ENCODE measurements at regions not wholly inside any gene's neighbourhood (a gene's known extent, or its start where the extent isn't known, plus 50 kb on each side); places are given as distances from the start of the nearest gene placed in this dataset.
"Not testable (repeated sequence)": the region's sequence is repeated elsewhere in the genome, so short reads cannot be mapped to it uniquely, and the experiment has no call there.

GRCh38 chr5:138692370-138692769 lies 60.9 kb upstream of the CTNNA1 start:
- H3K4me1 ChIP-seq (ENCODE audit: insufficient read depth, low read length, poor library complexity, severe bottlenecking): no peaks in the 10 kb centered on the region
- H3K79me2 ChIP-seq (ENCODE audit: insufficient read depth, low read length): no peaks in the 10 kb centered on the region

GRCh38 chr5:138686668-138687067 lies 66.6 kb upstream of the CTNNA1 start:
- no peaks in the 10 kb centered on the region for H3K9me3 ChIP-seq (ENCODE audit: insufficient read depth, low read depth, low read length)
- H2AFZ ChIP-seq (ENCODE audit: low read length): no peak overlapping the region
- H3K9me2 ChIP-seq (replicated peaks; ENCODE audit: low read depth, low read length): no peaks in the 10 kb centered on the region
- no peaks in the 10 kb centered on the region for H3F3A ChIP-seq (ENCODE audit: low read depth)
- H3K36me3 ChIP-seq (ENCODE audit: insufficient read depth, low read length): no peaks in the 10 kb centered on the region
- H4K20me1 ChIP-seq (ENCODE audit: insufficient read depth, low read length, poor library complexity, severe bottlenecking): no peaks in the 10 kb centered on the region
- no peak overlapping the region for H3K4me2 ChIP-seq (ENCODE audit: low read depth, low read length, poor library complexity, severe bottlenecking)
- H3K4me1 ChIP-seq (ENCODE audit: insufficient read depth, low read length, poor library complexity, severe bottlenecking): no peaks in the 10 kb centered on the region
- H3K79me2 ChIP-seq (ENCODE audit: insufficient read depth, low read length): no peaks in the 10 kb centered on the region
- H3K27me3 ChIP-seq (ENCODE audit: insufficient read depth, low read length, poor library complexity, severe bottlenecking): no peaks in the 10 kb centered on the region
- no peak for TF ChIP-seq EZH2phosphoT487 (IDR thresholded peaks at IDR 0.05; ENCODE audit: borderline replicate concordance)
- TF ChIP-seq, protein P1, sequence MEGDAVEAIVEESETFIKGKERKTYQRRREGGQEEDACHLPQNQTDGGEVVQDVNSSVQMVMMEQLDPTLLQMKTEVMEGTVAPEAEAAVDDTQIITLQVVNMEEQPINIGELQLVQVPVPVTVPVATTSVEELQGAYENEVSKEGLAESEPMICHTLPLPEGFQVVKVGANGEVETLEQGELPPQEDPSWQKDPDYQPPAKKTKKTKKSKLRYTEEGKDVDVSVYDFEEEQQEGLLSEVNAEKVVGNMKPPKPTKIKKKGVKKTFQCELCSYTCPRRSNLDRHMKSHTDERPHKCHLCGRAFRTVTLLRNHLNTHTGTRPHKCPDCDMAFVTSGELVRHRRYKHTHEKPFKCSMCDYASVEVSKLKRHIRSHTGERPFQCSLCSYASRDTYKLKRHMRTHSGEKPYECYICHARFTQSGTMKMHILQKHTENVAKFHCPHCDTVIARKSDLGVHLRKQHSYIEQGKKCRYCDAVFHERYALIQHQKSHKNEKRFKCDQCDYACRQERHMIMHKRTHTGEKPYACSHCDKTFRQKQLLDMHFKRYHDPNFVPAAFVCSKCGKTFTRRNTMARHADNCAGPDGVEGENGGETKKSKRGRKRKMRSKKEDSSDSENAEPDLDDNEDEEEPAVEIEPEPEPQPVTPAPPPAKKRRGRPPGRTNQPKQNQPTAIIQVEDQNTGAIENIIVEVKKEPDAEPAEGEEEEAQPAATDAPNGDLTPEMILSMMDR (conservative IDR thresholded peaks at IDR 0.05; ENCODE audit: low read length): no peak
- no peak overlapping the region for H3K9ac ChIP-seq (ENCODE audit: low read depth, low read length, poor library complexity, severe bottlenecking)
- no peak overlapping the region for H3K4me3 ChIP-seq (ENCODE audit: low read length, poor library complexity, severe bottlenecking)

More at GRCh38 chr5:138692370-138692769, 60.9 kb upstream of the CTNNA1 start:
- no peak overlapping the region for H3K4me2 ChIP-seq (ENCODE audit: low read depth, low read length, poor library complexity, severe bottlenecking)
- H3F3A ChIP-seq (ENCODE audit: low read depth): no peaks in the 10 kb centered on the region
- no peak overlapping the region for H2AFZ ChIP-seq (ENCODE audit: low read length)
- H3K27me3 ChIP-seq (ENCODE audit: insufficient read depth, low read length, poor library complexity, severe bottlenecking): no peaks in the 10 kb centered on the region
- TF ChIP-seq, protein P1 (conservative IDR thresholded peaks at IDR 0.05; ENCODE audit: low read length): no peak
- no peak for TF ChIP-seq EZH2phosphoT487 (IDR thresholded peaks at IDR 0.05; ENCODE audit: borderline replicate concordance)
- H3K9me2 ChIP-seq (replicated peaks; ENCODE audit: low read depth, low read length): no peaks in the 10 kb centered on the region
- H3K4me3 ChIP-seq (ENCODE audit: low read length, poor library complexity, severe bottlenecking): no peak overlapping the region
- no peak overlapping the region for H3K9ac ChIP-seq (ENCODE audit: low read depth, low read length, poor library complexity, severe bottlenecking)
- H3K9me3 ChIP-seq (ENCODE audit: insufficient read depth, low read depth, low read length): no peaks in the 10 kb centered on the region
- no peaks in the 10 kb centered on the region for H4K20me1 ChIP-seq (ENCODE audit: insufficient read depth, low read length, poor library complexity, severe bottlenecking)
- H3K36me3 ChIP-seq (ENCODE audit: insufficient read depth, low read length): no peaks in the 10 kb centered on the region

GRCh38 chr5:138685193-138685745 lies 68.0 kb upstream of the CTNNA1 start:
- no peaks in the 10 kb centered on the region for H3K79me2 ChIP-seq (ENCODE audit: insufficient read depth, low read length)
- H3K4me3 ChIP-seq (ENCODE audit: low read length, poor library complexity, severe bottlenecking): no peak overlapping the region
- H2AFZ ChIP-seq (ENCODE audit: low read length): no peak overlapping the region
- H3K4me1 ChIP-seq (ENCODE audit: insufficient read depth, low read length, poor library complexity, severe bottlenecking): no peaks in the 10 kb centered on the region
- no peaks in the 10 kb centered on the region for H4K20me1 ChIP-seq (ENCODE audit: insufficient read depth, low read length, poor library complexity, severe bottlenecking)
- no peaks in the 10 kb centered on the region for H3K36me3 ChIP-seq (ENCODE audit: insufficient read depth, low read length)
- no peak overlapping the region for H3K9ac ChIP-seq (ENCODE audit: low read depth, low read length, poor library complexity, severe bottlenecking)
- TF ChIP-seq, protein P1 (conservative IDR thresholded peaks at IDR 0.05; ENCODE audit: low read length): no peak
- no peak for TF ChIP-seq EZH2phosphoT487 (IDR thresholded peaks at IDR 0.05; ENCODE audit: borderline replicate concordance)
- no peaks in the 10 kb centered on the region for H3K27me3 ChIP-seq (ENCODE audit: insufficient read depth, low read length, poor library complexity, severe bottlenecking)
- H3K4me2 ChIP-seq (ENCODE audit: low read depth, low read length, poor library complexity, severe bottlenecking): no peak overlapping the region
- H3F3A ChIP-seq (ENCODE audit: low read depth): no peaks in the 10 kb centered on the region
- H3K9me2 ChIP-seq (replicated peaks; ENCODE audit: low read depth, low read length): no peaks in the 10 kb centered on the region
- no peaks in the 10 kb centered on the region for H3K9me3 ChIP-seq (ENCODE audit: insufficient read depth, low read depth, low read length)

DNA sequence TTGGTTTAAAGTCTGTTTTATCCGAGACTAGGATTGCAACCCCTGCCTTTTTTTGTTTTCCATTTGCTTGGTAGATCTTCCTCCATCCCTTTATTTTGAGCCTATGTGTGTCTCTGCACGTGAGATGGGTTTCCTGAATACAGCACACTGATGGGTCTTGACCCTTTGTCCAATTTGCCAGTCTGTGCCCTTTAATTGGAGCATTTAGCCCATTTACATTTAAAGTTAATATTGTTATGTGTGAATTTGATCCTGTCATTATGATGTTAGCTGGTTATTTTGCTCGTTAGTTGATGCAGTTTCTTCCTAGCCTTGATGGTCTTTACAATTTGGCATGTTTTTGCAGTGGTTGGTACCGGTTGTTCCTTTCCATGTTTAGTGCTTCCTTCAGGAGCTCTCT lies 70.8 kb upstream of the CTNNA1 start:
- not testable (repeated sequence) for H3K79me2 ChIP-seq (ENCODE audit: insufficient read depth, low read length); H3K9me2 ChIP-seq (replicated peaks; ENCODE audit: low read depth, low read length); H3K36me3 ChIP-seq (ENCODE audit: insufficient read depth, low read length); H3K9me3 ChIP-seq (ENCODE audit: insufficient read depth, low read depth, low read length); H3F3A ChIP-seq (ENCODE audit: low read depth); H3K9ac ChIP-seq (ENCODE audit: low read depth, low read length, poor library complexity, severe bottlenecking); H3K4me1 ChIP-seq (ENCODE audit: insufficient read depth, low read length, poor library complexity, severe bottlenecking); H3K4me3 ChIP-seq (ENCODE audit: low read length, poor library complexity, severe bottlenecking); H4K20me1 ChIP-seq (ENCODE audit: insufficient read depth, low read length, poor library complexity, severe bottlenecking); H3K27me3 ChIP-seq (ENCODE audit: insufficient read depth, low read length, poor library complexity, severe bottlenecking); H3K4me2 ChIP-seq (ENCODE audit: low read depth, low read length, poor library complexity, severe bottlenecking); H2AFZ ChIP-seq (ENCODE audit: low read length)

- not testable (repeated sequence) for H3K9ac ChIP-seq (ENCODE audit: low read depth, low read length, poor library complexity, severe bottlenecking); H3K79me2 ChIP-seq (ENCODE audit: insufficient read depth, low read length); H4K20me1 ChIP-seq (ENCODE audit: insufficient read depth, low read length, poor library complexity, severe bottlenecking); H3K4me1 ChIP-seq (ENCODE audit: insufficient read depth, low read length, poor library complexity, severe bottlenecking); H3K4me3 ChIP-seq (ENCODE audit: low read length, poor library complexity, severe bottlenecking); H3K36me3 ChIP-seq (ENCODE audit: insufficient read depth, low read length); H3K9me3 ChIP-seq (ENCODE audit: insufficient read depth, low read depth, low read length); H3K9me2 ChIP-seq (replicated peaks; ENCODE audit: low read depth, low read length); H3K4me2 ChIP-seq (ENCODE audit: low read depth, low read length, poor library complexity, severe bottlenecking); H3F3A ChIP-seq (ENCODE audit: low read depth); H2AFZ ChIP-seq (ENCODE audit: low read length)
- H3K27me3 ChIP-seq (ENCODE audit: insufficient read depth, low read length, poor library complexity, severe bottlenecking): peaks cover 16% of the 10 kb centered on the region
These were observed 74.4 kb upstream of the CTNNA1 start for GRCh38 chr5:138678826-138679225.
